ENCODE measurements at regions not wholly inside any gene's neighbourhood (a gene's known extent, or its start where the extent isn't known, plus 50 kb on each side); places are given as distances from the start of the nearest gene placed in this dataset.
"Not testable (repeated sequence)": the region's sequence is repeated elsewhere in the genome, so short reads cannot be mapped to it uniquely, and the experiment has no call there.

DNA sequence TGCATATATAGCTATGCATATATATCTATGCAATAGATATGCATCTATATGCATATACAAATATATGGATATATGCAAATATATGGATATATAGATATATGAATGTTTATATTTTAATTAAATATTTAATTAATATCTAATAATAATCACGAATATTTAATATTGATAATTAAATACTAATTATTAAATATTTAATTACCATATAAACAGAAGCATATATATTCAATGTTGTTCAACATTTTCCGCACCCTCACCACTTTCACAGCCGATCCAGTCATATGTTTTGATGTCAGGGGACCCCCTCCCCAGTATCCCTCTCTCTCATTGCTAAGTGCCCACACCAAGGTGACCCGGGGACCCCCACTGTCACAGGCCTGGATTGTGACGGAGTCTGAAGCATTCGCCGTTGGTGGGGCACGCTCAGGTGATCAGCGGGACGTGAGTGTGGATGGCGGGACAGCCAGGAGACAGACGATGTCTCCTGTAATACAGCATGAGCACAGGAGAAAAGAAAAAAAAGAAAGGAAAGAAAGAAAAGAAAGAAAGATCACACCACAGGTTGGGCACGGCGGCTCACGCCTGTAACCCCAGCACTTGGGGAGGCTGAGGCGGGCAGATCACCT, 199.7 kb downstream of the CRLF2 start:
- DNase-seq (ENCODE audit: low read depth), result no peak

DNA sequence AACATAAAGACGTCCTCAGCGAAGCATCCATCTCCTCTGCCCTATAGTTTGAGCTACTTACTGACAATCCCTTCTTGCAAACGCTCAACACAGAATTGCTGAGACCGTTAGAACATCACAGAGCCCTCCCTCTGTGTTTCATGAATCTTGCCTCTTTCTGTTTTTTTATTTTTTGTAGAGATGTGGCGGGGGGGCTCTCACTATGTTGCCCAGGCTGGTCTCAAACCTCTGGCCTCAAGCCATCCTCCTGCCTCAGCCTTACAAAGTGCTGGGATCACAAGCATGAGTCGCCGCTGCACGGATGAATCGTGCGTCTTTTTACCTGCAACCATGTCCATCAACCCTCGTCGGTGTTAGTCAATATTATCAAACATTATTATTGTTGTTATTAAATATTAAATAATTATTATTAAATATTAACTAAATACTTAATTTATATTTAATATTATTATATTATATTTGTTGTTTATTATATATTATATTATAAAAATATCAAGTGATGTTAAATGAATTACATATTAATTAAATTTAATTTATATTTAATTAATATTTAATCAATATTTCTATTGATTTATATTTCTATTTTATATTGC, 200.7 kb downstream of the CRLF2 start:
- no peak for DNase-seq (ENCODE audit: low read depth)

GRCh38 chrX:1009771-1010170, 202.7 kb downstream of the CRLF2 start:
- DNase-seq (ENCODE audit: low read depth), result no peak

DNA sequence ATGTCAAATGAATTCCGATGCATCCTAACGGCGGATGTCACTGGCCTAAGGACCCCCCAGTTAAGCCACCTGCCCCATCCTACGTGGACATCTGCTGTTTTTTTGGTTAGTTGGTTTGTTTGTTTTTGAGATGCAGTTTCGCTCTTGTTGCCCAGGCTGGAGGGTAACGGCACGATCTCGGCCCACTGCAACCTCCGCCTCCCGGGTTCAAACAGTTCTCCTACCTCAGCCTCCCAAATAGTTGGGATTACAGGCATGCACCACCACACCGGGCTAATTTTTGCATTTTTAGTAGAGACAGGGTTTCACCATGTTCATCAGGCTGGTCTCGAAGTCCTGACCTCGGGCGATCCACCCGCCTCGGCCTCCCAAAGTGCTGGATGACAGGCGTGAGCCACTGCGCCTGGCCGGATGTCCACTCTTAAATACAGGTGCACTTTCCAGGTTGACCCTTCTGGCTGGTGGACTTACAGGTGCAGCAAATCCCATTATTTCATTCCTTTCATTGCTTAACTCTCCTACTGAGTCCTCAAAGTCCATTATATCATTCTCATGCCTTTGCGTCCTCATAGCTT, 206.2 kb downstream of the CRLF2 start:
- DNase-seq (ENCODE audit: low read depth), result no peak

DNA sequence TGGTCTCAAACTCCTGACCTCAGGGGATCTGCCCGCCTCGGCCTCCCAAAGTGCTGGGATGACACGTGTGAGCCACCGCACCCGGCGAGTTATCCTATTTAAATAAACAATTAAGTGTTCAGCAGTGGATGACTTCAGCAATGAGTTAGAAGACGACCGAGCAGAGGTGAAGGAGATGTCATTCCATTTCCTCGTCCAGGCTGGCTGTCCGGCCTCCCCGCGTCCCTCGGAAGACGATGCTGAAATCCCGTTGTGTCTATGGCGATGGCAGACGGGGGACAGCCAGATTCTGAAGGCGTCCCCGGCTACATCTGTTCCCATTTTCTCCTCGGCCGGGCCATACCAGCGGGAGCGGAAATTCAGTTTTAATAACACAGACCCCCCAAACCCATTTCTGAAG, 209.8 kb downstream of the CRLF2 start:
- no peak for DNase-seq (ENCODE audit: low read depth)

- DNase-seq (ENCODE audit: low read depth), result no peak
Observed at GRCh38 chrX:997631-998137, 214.8 kb downstream of the CRLF2 start.

GRCh38 chrX:994780-995179, 217.7 kb downstream of the CRLF2 start:
- no peak for DNase-seq (ENCODE audit: low read depth)

DNA sequence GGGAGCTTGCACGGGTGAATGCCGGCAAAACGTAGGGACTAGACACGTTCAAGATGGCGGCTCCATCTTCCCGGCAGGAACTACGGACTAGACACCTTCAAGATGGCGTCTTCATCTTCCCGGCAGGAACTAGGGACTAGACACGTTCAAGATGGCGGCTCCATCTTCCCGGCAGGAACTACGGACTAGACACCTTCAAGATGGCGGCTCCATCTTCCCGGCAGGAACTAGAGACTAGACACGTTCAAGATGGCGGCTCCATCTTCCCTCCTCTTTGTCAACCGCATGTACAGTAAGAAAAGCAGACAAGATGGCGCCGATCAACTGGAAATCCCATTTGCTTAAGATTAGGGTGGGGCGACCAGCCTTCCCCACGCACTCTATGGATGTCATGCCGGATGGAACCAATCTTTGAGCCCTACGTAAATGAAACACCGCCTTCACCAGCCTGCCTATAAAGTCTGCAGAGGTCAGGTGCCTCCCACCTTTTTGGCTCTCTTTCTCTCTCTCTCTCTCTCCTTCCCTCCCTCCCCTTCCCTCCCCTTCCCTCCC, 222.4 kb downstream of the CRLF2 start:
- peak; percentile 17 for DNase-seq (ENCODE audit: low read depth)

GRCh38 chrX:988530-988929, 223.9 kb downstream of the CRLF2 start:
- not testable (repeated sequence) for DNase-seq (ENCODE audit: low read depth)

DNA sequence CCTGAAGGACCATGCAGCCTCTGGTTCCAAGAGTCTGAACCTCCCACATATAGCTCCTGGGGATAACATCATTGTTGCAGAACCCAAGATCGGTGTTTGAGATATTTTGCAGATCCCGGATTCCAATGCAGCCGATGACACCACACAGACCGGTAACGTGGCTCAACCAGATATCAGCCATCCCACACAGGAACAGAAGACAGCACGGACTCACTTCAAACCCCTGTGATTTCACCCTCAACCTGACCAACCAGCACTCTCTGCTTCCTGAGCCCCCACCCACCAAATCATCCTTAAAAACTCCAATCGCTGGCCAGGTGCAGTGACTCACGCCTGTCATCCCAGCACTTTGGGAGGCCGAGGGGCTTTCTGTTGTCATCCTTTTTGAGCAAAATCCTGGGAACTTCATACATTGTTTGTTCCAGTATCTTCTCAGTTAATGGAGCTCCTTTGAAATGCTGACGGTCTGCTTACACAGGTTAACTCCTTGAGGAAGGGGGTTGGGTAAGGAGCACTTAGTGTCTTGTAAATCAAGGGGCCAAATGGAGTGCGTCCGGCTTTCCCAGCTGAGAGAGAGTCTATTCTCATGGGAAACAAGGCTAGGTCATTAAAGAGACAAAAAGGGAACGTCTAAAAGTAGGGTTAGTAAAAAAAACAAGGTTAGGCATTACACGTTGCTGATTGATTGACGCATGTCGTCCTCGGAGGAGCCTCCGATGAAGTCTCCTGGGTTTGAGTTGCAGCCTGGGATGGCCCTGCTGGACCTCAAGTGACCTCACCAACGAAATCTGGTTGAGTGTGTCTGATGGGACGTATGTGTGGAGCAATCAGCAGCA, 230.4 kb downstream of the CRLF2 start:
- no peak for DNase-seq (ENCODE audit: low read depth)

- no peak for DNase-seq (ENCODE audit: low read depth)
Observed at GRCh38 chrX:980587-981235, 231.7 kb downstream of the CRLF2 start.

- not testable (repeated sequence) for DNase-seq (ENCODE audit: low read depth)
Observed at GRCh38 chrX:979127-979526, 233.3 kb downstream of the CRLF2 start.

GRCh38 chrX:973010-973632, 239.3 kb downstream of the CRLF2 start:
- no peak for DNase-seq (ENCODE audit: low read depth)

DNA sequence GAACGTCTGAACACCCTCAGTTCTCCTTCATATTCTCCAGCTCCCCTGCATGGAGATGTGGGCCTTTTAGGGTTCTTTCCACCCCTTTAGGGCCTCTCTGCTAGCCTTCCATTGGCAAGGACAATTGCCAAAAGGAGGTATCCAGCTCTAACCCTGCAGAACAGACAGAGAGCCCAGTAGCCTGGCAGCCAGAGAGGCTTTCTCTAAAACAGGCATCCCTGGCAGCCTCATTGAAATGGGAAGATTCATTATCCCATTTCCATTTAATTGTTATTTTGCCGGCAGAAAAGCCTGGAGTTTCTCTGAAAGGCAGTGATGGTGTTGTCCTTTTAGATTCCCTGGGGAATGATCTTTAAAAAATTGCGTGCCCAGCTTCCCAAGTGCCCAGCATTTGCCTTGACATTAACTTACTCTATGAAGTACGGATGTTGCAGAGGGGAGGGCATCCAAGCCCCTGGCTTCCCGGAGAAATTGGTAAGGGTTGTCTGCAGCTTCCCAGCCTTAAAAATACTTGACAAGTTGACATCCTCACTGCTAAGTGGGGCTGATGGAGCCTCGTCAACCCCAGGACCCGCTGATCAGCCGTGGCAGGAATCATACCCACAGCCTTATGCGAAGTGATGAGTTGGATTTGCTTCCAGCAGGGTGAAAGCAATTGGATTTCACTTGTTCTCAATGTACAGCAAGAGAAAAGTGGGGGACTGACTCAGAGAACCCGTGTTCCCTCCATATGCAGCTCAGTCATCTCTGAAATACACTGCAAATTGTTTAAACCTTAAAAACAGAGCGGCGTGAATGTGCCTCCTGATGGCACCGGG, 244.1 kb downstream of the CRLF2 start:
- no peak for DNase-seq (ENCODE audit: low read depth)

DNA sequence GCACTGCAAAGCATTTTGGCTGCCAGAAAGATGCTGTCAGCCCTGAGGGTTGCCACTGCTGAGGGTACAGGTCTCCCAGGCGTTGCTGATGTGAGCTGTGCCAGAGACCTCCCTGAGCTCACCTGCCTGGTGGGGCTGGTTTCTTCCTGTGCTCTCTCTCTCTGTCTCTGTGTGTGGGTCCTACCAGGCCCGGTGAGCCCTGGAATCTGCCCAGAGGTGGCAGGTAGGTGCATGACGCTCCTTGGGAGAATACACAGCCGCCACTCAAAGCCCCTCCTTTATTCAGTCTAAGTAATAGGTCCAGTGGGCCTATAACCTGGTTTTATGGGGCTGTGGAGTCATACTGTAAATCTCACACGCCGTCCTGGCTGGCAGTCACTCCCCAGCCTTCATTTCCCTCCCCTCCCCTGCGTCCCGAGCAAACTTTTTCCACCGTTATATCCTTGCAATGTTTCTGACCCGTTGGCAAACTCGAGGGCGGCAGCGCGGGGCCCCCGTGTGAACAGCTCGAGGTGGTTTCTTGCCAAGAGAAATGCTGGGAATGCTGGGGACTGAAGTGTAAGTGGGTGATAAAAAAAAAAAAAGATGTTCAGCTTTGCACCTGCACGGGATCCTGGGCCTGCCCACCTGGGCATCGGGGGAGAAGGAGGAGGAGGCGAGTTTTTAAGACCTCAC, 245.9 kb downstream of the CRLF2 start:
- no peak for DNase-seq (ENCODE audit: low read depth)

DNA sequence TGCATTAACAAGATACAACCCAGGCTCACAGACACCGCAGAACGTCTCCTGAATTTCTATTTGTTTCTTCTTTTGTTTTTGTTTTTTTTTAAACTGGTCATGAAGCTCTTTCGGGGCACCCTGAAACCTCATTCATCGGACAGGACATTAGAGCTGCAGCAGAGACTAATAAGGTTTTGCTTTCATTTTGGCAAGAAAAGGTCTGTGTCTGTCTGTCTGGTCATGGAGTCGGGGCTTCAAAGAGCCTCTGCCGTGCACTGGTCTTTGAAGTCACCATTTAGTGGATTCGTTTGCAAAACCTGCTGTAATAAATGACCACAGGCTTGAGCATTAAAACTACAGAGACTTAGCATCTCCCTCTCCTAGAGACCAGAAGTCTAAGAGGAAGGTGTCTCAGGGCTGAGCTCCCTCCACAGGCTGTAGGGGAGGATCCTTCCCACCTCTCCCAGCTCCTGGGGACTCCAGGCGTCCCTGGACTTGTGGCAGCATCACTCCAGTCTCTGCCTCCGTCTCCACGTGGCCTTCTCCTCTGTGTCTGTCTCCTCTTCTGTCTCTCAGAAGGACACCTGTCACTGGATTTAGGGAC, 247.5 kb downstream of the CRLF2 start:
- no peak for DNase-seq (ENCODE audit: low read depth)

GRCh38 chrX:960821-961220, 251.6 kb downstream of the CRLF2 start:
- no peak for DNase-seq (ENCODE audit: low read depth)

DNA sequence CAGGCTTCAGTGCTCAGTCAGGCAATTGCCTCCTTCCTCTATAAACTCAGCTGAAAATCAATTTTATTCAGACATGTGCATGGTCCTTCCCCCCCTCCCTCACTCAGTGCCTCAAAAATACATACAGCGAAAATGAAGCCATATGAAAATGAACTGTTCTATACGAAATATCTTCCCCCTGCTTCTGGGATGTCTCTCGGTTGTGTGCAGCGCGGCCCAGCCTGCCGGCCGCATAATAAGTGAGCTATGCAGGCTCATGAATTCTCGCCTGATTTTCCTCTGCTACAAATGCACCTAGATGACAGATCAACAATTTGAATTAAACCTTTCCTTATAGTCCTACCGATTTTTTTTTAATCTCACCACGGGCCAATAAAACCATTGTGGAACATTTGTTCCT, 252.9 kb downstream of the CRLF2 start:
- DNase-seq (ENCODE audit: low read depth), result no peak

GRCh38 chrX:955168-955781, 257.2 kb downstream of the CRLF2 start:
- not testable (repeated sequence) for DNase-seq (ENCODE audit: low read depth)

Data from non-pigmented ciliary epithelial cell (primary cell).